ENCODE measurements at regions not wholly inside any gene's neighbourhood (a gene's known extent, or its start where the extent isn't known, plus 50 kb on each side); places are given as distances from the start of the nearest gene placed in this dataset.

DNA sequence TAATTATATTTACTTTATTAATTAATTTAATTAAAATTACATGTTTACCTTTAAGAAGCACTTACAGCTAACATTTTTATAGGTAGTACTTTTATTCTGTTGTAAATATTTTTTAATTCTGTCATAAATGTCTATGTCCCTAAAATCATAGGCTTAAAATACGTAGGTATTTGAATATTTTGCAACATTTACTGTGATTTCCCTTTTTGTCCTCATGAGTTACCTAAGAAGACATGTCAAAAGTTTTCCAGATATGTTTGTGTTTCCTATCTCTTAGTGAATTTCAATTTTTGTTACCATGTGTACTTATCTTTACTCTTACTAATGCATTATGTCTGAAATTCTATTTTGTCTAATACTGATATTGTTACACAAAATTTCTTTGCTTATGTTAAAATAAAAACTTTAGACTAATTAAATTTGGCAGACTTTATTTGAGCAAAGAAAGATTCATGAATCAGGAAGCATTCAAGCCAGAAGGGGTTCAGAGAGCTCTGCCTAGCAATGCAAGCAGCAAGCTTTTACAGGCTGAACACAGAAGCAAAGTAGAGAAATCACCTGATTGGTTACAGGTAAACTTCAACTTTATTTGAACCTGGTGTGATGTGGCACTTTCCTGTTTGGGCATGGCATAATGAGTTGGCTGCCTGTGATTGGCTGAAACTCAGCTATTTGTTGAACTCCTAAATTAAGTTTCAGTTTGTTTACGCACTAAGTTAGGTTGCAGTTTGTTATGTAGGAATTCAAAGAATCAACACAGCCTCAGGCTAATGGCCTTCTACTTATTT lies 123.2 kb upstream of the TMEM170B start:
- TF ChIP-seq CTCF (IDR thresholded peaks at IDR 0.05; ENCODE audit: borderline replicate concordance, extremely low read depth, insufficient read depth) = no peak
- Histone ChIP-seq H3K36me3 (ENCODE audit: control insufficient read depth in 2 of 3, insufficient read depth in 3 of 3, low read length in 3 of 3) (no peaks in the 10 kb centered on the region), H3K27ac (ENCODE audit: low read depth in 2 of 2, low read length in 2 of 2) (peak overlapping the region; percentile 49 to 57), H3K27me3 (ENCODE audit: control insufficient read depth, insufficient read depth, low read length) (no peaks in the 10 kb centered on the region), H3K9me3 (ENCODE audit: control insufficient read depth in 2 of 3, insufficient read depth in 1 of 3, low read length in 3 of 3) (no peaks in the 10 kb centered on the region), H3K4me3 (ENCODE audit: low read length in 3 of 3) (peak overlapping the region in 2 of 3 donors; percentile 16 to 30), H3K9ac (ENCODE audit: low read length in 3 of 3) (peak overlapping the region in 1 of 3 donors; percentile 28), H3K4me1 (ENCODE audit: control insufficient read depth in 2 of 3, insufficient read depth in 2 of 3, low read depth in 1 of 3, low read length in 3 of 3) (peaks cover 0 to 15% (median 2%) of the 10 kb centered on the region in 3 donors)
- DNase-seq (peak in 2 of 5 donors; percentile 44 to 47), FAIRE-seq (peak; percentile 85)
- intact Hi-C loops (cut with DNase I) = no loop called here

GRCh38 chr6:11413728-11414127 lies 123.8 kb upstream of the TMEM170B start:
- Histone ChIP-seq H3K9ac (ENCODE audit: low read length in 3 of 3) (no peak overlapping the region), H3K4me1 (ENCODE audit: control insufficient read depth in 2 of 3, insufficient read depth in 2 of 3, low read depth in 1 of 3, low read length in 3 of 3) (peaks cover 0 to 15% (median 2%) of the 10 kb centered on the region in 3 donors), H3K27ac (ENCODE audit: low read depth in 2 of 2, low read length in 2 of 2) (no peak overlapping the region), H3K27me3 (ENCODE audit: control insufficient read depth, insufficient read depth, low read length) (no peaks in the 10 kb centered on the region), H3K36me3 (ENCODE audit: control insufficient read depth in 2 of 3, insufficient read depth in 3 of 3, low read length in 3 of 3) (no peaks in the 10 kb centered on the region), H3K4me3 (ENCODE audit: low read length in 3 of 3) (no peak overlapping the region), H3K9me3 (ENCODE audit: control insufficient read depth in 2 of 3, insufficient read depth in 1 of 3, low read length in 3 of 3) (no peaks in the 10 kb centered on the region)
- FAIRE-seq (no peak), DNase-seq (no peak)
- intact Hi-C loops (cut with DNase I) = no loop called here
- TF ChIP-seq CTCF (IDR thresholded peaks at IDR 0.05; ENCODE audit: borderline replicate concordance, extremely low read depth, insufficient read depth) = no peak

DNA sequence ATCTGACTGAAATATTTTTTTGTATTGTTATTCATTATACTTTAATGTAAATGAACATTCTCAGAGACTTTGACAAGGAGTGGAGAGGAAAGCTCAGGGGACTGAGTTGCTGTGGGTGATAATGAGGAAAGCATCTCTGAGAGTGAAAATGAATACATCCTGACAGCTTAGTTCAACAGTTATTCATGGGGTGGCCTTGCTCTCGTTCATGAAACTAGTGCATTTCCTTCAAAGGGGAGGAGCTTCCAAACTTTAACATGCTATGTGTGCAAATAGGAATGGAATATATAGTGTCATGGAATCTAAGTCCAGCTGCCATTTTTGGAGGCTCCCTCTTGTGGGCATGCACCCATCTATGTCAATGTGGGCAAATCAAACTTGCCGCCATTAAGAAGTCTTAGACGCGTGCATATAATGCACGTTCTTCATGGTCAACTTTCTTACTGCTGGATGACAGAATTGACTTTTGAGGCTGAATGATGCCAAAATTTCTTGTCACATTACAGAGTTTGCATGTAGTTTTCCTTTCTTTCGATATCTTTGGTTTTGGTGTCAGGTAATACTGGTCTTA lies 124.3 kb upstream of the TMEM170B start:
- H3K27ac ChIP-seq (ENCODE audit: low read depth in 2 of 2, low read length in 2 of 2) = no peak overlapping the region
- H3K9ac ChIP-seq (ENCODE audit: low read length in 3 of 3) = no peak overlapping the region
- no peak for FAIRE-seq
- H3K4me3 ChIP-seq (ENCODE audit: low read length in 3 of 3) = no peak overlapping the region
- no peaks in the 10 kb centered on the region for H3K27me3 ChIP-seq (ENCODE audit: control insufficient read depth, insufficient read depth, low read length)
- no peak for DNase-seq
- no peak for TF ChIP-seq CTCF (IDR thresholded peaks at IDR 0.05; ENCODE audit: borderline replicate concordance, extremely low read depth, insufficient read depth)
- H3K9me3 ChIP-seq (ENCODE audit: control insufficient read depth in 2 of 3, insufficient read depth in 1 of 3, low read length in 3 of 3) = no peaks in the 10 kb centered on the region
- peaks cover 0 to 15% (median 2%) of the 10 kb centered on the region in 3 donors for H3K4me1 ChIP-seq (ENCODE audit: control insufficient read depth in 2 of 3, insufficient read depth in 2 of 3, low read depth in 1 of 3, low read length in 3 of 3)
- intact Hi-C loops (cut with DNase I) = no loop called here
- H3K36me3 ChIP-seq (ENCODE audit: control insufficient read depth in 2 of 3, insufficient read depth in 3 of 3, low read length in 3 of 3) = no peaks in the 10 kb centered on the region

Measured in kidney (tissue), 13 donors.